Hindlimb muscle (tissue), 1 donor: ENCODE measurements at regions not wholly inside any gene's neighbourhood (a gene's known extent, or its start where the extent isn't known, plus 50 kb on each side); places are given as distances from the start of the nearest gene placed in this dataset.
"Not testable (repeated sequence)": the region's sequence is repeated elsewhere in the genome, so short reads cannot be mapped to it uniquely, and the experiment has no call there.

Experiments
- DNase-seq: peaks from one replicate; pipeline ENCODE4 v3.0.0-alpha.2; 2013

GRCh38 chr2:160550048-160550447, 56.4 kb upstream of the RBMS1 start:
- DNase-seq = no peak

GRCh38 chr2:160551259-160551658, 57.7 kb upstream of the RBMS1 start:
- DNase-seq = no peak

DNA sequence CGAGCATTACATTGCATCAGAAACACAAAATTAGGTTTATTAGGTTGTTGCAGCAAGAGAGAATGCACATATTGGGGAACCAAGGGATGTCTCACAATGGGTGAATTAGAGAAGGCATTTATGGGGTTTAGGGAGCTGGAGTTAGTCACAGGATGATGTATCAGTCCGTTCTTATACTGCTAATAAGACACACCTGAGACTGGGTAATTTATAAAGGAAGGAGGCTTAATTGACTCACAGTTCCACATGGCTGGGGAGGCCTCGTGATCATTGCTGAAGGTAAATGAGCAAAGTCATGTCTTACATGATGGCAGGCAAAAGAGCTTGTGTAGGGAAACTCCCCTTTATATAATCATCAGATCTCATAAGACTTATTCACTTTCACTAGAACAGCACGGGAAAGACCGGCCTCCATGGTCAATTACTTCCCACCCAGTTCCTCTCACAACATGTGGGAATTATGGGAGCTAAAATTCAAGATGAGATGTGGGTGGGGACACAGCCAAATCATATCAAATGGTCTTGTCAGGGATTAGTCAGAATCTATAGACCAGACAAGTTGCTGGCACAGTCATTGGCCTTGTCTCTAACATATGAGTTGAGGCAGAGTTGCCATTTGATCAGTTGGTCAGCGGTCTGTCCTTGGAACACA, 61.9 kb upstream of the RBMS1 start:
- no peak for DNase-seq

DNA sequence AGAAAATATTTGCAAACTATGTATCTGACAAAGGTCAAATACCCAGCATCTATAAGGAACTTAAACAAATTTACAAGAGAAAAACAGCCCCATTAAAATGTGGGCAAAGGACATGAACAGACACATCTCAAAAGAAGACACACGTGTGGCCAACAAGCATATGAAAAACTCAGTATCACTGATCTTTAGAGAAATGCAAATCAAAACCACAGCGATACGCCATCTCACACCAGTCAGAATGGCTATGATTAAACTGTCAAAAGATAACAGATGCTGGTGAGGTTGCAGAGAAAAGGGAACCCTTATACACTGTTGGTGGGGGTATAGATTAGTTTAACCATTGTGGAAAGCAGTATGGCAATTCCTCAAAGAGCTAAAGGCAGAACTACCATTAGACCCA, 64.3 kb upstream of the RBMS1 start:
- DNase-seq = no peak

- no peak for DNase-seq
Observed at GRCh38 chr2:160558531-160558930, 64.9 kb upstream of the RBMS1 start.

DNA sequence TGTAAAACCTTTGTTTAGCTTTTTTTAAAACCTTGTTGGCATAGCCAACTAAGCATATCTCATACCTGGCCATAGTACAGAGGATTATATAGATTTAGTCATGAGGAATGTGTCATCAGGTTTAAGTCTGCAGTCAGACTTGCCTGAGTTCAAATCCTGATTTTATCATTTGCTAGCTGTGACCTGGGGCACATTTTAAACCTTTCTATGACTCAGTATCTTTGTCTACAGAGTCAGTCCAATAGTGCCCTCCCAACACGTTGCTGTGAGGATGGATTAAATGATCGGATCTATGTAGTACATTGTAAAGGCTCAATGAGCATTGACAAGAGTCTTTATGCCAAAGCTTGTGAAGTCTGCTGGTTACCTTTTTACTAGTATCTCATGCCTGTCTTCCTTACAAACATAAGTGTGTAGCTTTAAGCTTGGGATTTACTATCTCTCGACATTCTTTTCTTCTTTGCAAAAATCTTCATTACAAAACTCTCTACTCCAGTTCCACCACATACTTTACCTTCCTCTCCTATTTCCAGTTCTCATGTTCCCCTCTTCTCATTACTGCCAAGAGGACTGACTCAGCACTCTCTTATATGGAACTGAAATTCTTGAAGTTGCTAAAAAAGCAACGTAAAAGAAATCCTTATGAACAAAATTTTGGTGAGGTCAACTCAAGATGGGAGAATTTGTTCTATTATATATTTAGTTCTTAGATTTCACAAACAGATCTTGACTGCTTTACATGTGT, 68.1 kb upstream of the RBMS1 start:
- no peak for DNase-seq

GRCh38 chr2:160562730-160563129, 69.1 kb upstream of the RBMS1 start:
- DNase-seq = no peak

DNA sequence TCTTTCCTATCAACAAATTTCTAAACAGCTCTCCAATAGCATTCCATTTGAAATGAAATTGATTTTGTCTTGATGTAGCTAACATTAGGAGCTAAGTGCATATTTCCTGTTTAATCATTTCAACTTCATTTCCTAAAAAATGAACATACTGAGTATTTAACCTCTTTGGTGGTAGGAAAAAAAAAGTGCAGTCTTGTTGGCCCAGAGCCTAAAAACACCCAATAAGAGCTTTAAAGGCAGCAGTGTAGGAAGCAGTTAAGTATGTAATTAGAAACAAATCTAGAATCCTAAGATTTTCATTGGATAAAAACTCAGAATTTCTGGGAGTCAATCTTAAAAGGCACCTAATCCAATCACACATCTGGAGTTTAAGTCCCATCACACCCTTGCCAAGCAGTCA, 71.0 kb upstream of the RBMS1 start:
- no peak for DNase-seq

- no peak for DNase-seq
Observed at GRCh38 chr2:160565099-160565845, 71.7 kb upstream of the RBMS1 start.

GRCh38 chr2:160566717-160567116, 73.1 kb upstream of the RBMS1 start:
- no peak for DNase-seq

GRCh38 chr2:160568856-160569255, 75.2 kb upstream of the RBMS1 start:
- DNase-seq = no peak

DNA sequence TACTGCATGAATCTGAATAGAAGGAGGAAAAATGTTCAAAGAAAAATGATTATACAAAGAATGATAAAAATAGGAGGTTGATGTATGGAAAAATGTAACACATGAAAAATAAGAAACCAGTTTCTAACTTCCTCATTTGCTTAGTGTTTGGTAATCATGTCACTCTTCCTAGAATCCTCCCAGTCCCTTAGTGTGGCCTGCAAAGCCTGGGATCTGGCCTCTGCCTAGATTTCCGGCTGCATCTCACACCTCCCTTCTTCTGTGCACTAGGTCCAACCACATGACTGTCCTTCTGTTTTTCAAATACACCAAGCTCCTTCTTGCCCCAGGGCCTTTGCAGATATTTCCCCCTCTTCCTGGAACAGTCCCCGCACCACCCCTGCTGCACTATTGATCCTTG, 76.8 kb upstream of the RBMS1 start:
- no peak for DNase-seq

GRCh38 chr2:160574468-160575140, 81.0 kb upstream of the RBMS1 start:
- DNase-seq = no peak

DNA sequence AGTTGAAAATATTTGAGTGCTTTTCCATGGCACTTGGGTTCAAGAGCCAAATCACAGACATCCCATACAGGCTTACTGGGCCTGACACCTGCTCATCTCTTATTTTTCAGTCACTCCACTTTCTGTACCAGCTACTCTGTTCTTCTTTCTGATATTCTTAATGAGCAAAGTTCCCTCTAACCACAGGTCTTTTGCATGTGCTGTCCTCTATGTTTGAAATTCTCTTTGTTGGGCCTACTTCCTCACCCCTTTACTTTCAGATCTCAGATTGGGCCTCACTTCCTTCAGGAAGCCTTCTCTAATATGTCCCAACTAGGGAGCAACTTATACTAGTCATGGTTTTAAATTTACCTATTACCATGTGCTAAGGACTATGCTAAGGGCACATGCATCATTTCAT, 81.8 kb upstream of the RBMS1 start:
- no peak for DNase-seq

- no peak for DNase-seq
Observed at GRCh38 chr2:160576054-160576499, 82.5 kb upstream of the RBMS1 start.

- DNase-seq = not testable (repeated sequence)
Observed at GRCh38 chr2:160577081-160577480, 83.5 kb upstream of the RBMS1 start.

DNA sequence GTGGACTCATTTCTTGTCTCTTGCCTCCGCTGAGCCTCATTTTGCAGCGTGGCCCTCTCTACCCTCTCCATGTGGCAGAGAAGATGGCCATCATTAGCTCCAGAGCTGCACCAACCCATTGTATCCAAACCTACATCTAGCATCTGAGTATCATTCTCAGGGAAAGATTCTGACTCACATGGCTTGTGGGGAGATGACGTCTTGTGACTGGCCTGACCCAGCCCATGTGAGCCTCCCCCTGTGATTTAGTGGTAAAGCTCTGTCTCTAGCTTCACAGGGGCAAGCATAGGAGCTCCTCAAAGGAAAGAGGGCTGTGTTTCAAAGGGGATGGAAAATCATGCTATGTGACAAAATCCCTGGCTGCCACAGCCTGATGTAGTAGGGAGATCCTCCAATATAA, 87.4 kb upstream of the RBMS1 start:
- DNase-seq = no peak

GRCh38 chr2:160581448-160581847, 87.8 kb upstream of the RBMS1 start:
- no peak for DNase-seq

DNA sequence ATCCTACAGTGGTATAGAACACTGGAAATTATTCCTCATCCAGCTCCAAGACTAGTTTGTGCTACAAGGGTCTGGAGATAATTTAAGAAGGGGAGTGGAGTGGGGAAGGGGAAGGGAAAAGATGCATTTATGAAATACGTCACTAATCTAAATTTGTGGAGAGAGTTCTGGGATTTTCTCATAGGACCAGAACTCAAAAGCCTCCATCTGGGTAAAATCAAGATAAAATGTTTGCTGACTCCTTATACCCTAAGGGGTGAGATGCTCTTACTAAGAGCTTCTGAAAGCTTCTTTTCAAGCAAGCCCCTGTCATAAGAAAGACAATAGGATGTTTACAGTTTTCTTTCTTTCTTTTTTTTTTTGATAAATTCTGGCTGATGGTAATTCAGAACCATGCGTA, 88.5 kb upstream of the RBMS1 start:
- DNase-seq = no peak

DNA sequence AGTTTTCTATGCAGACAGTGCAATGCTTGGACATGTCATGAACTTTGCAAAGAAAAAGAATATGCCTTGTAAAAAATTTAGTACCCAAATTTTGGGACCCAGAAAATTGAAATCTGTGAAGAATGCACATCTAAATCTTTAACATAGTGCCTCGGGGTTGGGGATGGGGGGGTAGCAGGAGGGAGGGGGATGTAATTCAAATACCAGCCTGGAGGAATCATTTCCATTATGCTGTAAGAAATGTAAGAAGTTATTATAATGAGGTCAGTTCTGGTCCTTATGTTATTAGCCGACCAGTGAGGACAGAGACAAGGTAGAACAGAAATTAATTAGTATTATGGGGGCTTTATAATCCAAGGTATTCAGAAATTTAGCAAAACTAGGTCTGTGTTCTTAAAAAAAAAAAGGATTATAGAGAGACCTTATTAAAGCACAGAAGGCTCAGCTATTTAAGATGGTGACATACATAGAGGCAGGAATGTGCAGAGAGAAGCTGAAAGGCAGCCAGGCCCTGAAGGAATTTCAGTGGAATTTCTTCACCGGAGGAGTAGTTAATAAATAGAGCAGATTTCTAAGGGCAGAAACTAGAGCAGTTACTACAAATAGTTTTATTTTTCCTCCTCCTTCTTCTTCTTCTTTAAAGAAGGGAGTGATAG, 89.0 kb upstream of the RBMS1 start:
- peak; percentile 42 for DNase-seq

GRCh38 chr2:160583146-160583535, 89.5 kb upstream of the RBMS1 start:
- peak; percentile 67 for DNase-seq

DNA sequence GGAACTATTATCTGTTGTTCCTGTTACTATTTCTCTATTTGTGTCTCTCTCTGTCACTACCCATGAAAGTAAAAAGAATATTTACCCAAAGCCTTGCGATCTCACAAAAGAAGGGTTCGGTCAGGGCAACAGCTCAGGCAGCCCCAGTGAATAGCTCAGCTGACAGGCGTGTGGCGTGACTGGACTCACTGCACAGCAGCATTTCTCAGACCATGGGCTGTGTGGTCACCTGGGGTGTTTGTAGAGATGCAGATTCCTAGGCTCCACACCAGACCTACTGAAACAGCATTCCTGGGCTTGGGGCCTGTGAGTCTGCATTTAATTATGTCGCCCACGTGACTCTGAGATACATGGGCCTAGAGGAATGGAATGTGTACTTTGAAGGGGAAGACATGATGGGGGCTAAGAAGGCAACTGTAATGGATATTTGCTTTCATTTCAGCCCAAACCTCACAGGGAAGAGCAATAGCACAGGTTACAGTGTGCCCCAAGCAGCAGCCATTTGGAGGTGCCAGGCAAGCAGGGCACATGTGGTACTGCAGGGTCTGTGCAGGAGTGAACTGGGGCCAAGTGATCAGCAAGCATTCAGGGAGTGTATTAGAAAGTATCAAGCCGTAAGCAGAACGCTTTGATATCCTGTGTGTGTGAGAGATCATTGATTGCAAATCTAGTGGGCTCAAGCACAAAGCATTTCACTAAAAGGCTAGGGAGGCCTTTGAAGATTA, 90.4 kb upstream of the RBMS1 start:
- no peak for DNase-seq
